HG03432 (cell line): ENCODE measurements at regions not wholly inside any gene's neighbourhood (a gene's known extent, or its start where the extent isn't known, plus 50 kb on each side); places are given as distances from the start of the nearest gene placed in this dataset.

Source experiments
- ATAC-seq: cut with Tn5 transposase; IDR thresholded peaks from one replicate; pipeline ENCODE4 v1.9.1; 2021; ENCODE audit warnings: mild to moderate bottlenecking, moderate library complexity; ENCODE audit not compliant: unreplicated experiment

GRCh38 chr15:95826412-95827195 is 503.9 kb upstream of the NR2F2 start:
- peak; percentile 64 for ATAC-seq

- ATAC-seq = no peak
Measured at GRCh38 chr15:95829062-95829461, 501.4 kb upstream of the NR2F2 start.

GRCh38 chr15:95830281-95830680 is 500.2 kb upstream of the NR2F2 start:
- ATAC-seq = no peak

GRCh38 chr15:95832668-95833067 is 497.8 kb upstream of the NR2F2 start:
- no peak for ATAC-seq

- ATAC-seq = no peak
Measured at GRCh38 chr15:95834028-95834804, 496.3 kb upstream of the NR2F2 start.

- no peak for ATAC-seq
Measured at GRCh38 chr15:95836536-95836935, 494.0 kb upstream of the NR2F2 start.

GRCh38 chr15:95837341-95838004 is 493.0 kb upstream of the NR2F2 start:
- ATAC-seq = no peak

GRCh38 chr15:95839367-95839782 is 491.1 kb upstream of the NR2F2 start:
- peak; percentile 97 for ATAC-seq

GRCh38 chr15:95840004-95840403 is 490.5 kb upstream of the NR2F2 start:
- ATAC-seq = no peak

GRCh38 chr15:95840855-95841254 is 489.6 kb upstream of the NR2F2 start:
- ATAC-seq = no peak

- ATAC-seq = no peak
Measured at GRCh38 chr15:95842576-95842975, 487.9 kb upstream of the NR2F2 start.

- ATAC-seq = no peak
Measured at GRCh38 chr15:95843241-95843910, 487.1 kb upstream of the NR2F2 start.

- ATAC-seq = no peak
Measured at GRCh38 chr15:95845862-95846515, 484.5 kb upstream of the NR2F2 start.

GRCh38 chr15:95848126-95848525 is 482.4 kb upstream of the NR2F2 start:
- no peak for ATAC-seq

GRCh38 chr15:95850837-95851236 is 479.7 kb upstream of the NR2F2 start:
- ATAC-seq = no peak

- no peak for ATAC-seq
Measured at GRCh38 chr15:95853350-95853749, 477.1 kb upstream of the NR2F2 start.

GRCh38 chr15:95857124-95857757 is 473.3 kb upstream of the NR2F2 start:
- no peak for ATAC-seq

- ATAC-seq = no peak
Measured at GRCh38 chr15:95857758-95858157, 472.7 kb upstream of the NR2F2 start.

GRCh38 chr15:95860406-95860805 is 470.1 kb upstream of the NR2F2 start:
- ATAC-seq = no peak

- peak; percentile 89 for ATAC-seq
Measured at GRCh38 chr15:95864467-95864886, 466.0 kb upstream of the NR2F2 start.
